Endothelial cell of umbilical vein (primary cell): ENCODE measurements at regions not wholly inside any gene's neighbourhood (a gene's known extent, or its start where the extent isn't known, plus 50 kb on each side); places are given as distances from the start of the nearest gene placed in this dataset.
A peak's percentile ranks its signal among the peaks of the same experiment; 100 is the strongest.

Experiments
- EZH2 ChIP-seq: IDR thresholded peaks from 2 replicates; pipeline ENCODE4 v1.6.1; 2012; ENCODE audit warnings: borderline replicate concordance, low read depth, mild to moderate bottlenecking, moderate library complexity, low read length, inconsistent platforms; ENCODE audit not compliant: severe bottlenecking
- MYC ChIP-seq: IDR thresholded peaks from one replicate; pipeline ENCODE4 v1.6.1; 2011; ENCODE audit warnings: mild to moderate bottlenecking, low read depth, low read length
- POLR2A ChIP-seq: IDR thresholded peaks from 2 replicates; pipeline ENCODE4 v1.6.1; 2012; ENCODE audit warnings: low read depth, mild to moderate bottlenecking, control low read depth, low read length
- POLR2AphosphoS5 ChIP-seq: IDR thresholded peaks from 2 replicates; pipeline ENCODE4 v1.6.1; 2012; ENCODE audit warnings: low read depth, mild to moderate bottlenecking, control low read depth, low read length, moderate library complexity; ENCODE audit not compliant: insufficient read depth
- TF ChIP-seq, protein P1 (sequence below), 2 donors: IDR thresholded peaks; 1 replicate in 1 of 2; 2 replicates in 1 of 2; pipeline ENCODE4 v1.5.1; 2011; ENCODE audit warnings: low read length in 2 of 2, mild to moderate bottlenecking in 2 of 2, moderate library complexity in 2 of 2, control low read depth in 1 of 2, inconsistent platforms in 1 of 2, low read depth in 1 of 2; ENCODE audit not compliant: insufficient read depth in 1 of 2; ENCODE audit errors: extremely low read depth in 1 of 2
- TF ChIP-seq, protein P2 (sequence below): IDR thresholded peaks from 2 replicates; pipeline ENCODE4 v1.6.1; 2011; ENCODE audit not compliant: insufficient read depth, insufficient read length

DNA sequence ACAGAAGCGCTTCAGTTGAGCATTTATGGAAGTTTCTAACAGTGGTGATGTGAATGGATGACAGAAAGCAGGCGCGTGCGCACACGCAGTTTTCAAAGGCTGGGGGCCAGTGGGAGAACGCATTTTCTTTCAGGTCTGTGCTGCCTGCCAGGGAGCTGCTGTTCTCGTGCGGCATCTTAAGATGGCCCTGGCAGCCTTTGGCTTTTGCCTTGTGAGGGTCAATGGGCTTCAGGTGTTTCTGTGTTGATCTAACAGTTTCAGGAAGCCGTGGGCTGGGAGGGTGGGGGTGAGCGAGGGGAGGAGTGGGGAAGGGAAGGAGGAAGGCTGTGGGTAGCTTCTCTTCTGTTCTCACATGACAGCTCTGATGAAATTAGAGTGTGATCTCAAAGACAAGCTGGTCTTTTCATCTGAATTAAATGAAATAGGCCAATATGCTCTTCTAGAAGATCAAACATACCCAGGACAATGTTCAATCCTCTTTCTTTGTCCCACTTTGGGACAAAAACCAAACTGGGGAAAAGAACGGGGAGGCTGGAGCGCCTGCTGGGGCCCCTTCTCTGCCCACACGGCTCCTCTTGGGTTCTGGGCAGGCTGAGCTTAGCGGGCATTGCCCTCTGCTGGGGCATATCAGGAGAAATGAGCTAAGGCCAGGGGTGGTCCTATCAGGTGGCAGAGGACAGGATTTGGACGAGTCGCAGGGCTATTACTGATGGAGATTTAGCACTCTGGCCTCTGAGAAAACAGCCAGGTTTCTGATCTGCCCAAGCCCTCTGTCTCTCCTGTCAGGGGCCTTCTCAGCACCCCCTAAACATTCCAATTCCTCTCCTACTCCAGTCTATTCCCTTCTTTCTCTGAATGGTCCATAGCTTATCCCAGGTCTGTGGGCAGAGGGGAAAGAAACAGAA, 126.2 kb upstream of the LGALSL start:
- TF ChIP-seq, protein P1, sequence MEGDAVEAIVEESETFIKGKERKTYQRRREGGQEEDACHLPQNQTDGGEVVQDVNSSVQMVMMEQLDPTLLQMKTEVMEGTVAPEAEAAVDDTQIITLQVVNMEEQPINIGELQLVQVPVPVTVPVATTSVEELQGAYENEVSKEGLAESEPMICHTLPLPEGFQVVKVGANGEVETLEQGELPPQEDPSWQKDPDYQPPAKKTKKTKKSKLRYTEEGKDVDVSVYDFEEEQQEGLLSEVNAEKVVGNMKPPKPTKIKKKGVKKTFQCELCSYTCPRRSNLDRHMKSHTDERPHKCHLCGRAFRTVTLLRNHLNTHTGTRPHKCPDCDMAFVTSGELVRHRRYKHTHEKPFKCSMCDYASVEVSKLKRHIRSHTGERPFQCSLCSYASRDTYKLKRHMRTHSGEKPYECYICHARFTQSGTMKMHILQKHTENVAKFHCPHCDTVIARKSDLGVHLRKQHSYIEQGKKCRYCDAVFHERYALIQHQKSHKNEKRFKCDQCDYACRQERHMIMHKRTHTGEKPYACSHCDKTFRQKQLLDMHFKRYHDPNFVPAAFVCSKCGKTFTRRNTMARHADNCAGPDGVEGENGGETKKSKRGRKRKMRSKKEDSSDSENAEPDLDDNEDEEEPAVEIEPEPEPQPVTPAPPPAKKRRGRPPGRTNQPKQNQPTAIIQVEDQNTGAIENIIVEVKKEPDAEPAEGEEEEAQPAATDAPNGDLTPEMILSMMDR (IDR thresholded peaks at IDR 0.05; ENCODE audit: extremely low read depth in 1 of 2, insufficient read depth in 1 of 2, low read depth in 1 of 2, low read length in 2 of 2) = peak; percentile 27 to 50
- TF ChIP-seq EZH2 (no peak), MYC (no peak), POLR2A (no peak), POLR2AphosphoS5 (no peak)
- TF ChIP-seq, protein P2, sequence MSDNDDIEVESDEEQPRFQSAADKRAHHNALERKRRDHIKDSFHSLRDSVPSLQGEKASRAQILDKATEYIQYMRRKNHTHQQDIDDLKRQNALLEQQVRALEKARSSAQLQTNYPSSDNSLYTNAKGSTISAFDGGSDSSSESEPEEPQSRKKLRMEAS = no peak
